ENCODE measurements at regions not wholly inside any gene's neighbourhood (a gene's known extent, or its start where the extent isn't known, plus 50 kb on each side); places are given as distances from the start of the nearest gene placed in this dataset.

DNA sequence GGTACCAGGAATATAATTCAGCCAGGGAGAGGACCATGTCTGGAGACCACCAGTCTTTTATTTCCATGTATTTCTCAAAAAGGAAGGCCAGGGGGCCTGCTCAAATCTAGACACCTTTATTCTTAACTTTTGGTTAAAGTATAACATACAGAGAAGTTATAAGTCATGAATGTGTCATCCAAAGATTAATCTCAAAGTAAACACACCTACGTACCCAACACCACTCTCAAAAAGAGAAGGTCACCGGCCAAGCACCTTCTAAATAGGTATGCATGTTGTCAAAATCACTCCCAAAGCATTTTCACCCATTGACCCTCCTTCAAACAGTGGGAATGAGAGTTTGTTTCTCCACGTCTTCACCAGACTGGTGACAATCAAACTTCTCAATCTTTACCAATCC is 60.0 kb upstream of the FZD10 start:
- DNase-seq (ENCODE audit: low read depth in 2 of 2) = no peak

DNA sequence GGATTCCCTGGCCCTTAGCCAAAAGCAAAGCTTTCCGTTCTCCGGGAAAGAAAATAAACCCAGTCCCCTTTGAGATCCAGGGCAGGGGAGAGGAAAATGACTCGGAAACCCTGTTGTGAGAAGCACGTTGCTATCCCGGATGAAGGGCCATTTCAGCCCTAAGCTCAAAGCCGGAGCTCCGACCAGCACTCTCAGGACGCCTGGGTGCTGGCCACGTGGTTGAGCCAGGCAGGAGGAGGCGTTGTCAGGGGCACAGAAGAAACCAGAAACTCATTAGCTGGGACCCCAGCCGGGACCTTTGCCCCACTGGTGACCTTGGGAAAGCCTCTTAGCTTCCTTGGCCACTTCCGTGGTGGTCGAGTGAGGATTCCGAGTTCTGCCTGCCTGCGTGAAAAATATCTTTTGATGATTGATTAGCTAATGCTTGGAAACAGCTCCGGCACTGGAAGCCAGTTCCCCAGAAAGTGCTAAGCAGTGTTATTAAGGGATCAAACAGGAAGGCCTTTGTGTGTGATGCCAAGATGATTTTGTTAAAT is 57.6 kb upstream of the FZD10 start:
- no peak for DNase-seq (ENCODE audit: low read depth in 2 of 2)

DNA sequence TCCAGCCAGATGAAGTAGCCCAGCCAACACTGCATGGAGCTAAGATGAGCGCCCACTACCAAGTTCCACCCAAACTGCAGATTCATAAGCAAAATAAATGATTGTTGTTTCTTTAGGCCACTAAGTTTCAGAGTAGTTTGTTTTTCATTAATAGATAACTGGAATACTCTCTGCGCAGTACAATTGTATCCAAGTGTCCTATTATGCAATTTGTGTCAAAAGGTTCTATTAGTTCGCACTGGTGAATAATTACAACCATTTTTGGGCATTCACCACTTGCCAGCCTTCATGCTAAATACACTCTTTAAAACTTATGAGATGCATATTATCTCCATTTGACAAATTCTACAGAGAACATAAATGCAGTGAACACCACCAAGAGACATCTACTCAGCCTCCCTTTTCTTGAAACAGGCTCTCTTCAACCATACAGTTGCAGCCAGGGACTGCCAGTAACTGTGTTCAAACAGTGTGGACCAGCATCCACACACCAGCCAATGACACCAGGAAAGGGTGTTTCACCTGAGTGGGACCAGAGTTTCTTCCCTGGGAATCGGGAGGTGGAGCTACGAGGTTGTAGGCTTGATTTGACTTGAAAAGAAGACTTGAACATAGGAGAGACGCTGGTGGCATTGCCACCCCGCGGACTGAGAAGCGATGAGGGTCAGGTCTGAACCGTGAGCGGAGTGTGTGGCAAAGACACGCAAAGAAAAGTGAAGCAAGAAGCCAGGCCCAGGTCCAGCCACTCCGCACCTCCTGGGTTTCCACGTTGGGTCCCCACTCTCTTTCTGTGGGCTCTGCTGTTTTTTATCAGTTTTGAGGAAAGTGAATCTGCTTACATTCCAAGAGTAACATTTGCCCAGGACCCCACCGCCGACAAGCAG is 53.0 kb upstream of the FZD10 start:
- no peak for DNase-seq (ENCODE audit: low read depth in 2 of 2)

DNA sequence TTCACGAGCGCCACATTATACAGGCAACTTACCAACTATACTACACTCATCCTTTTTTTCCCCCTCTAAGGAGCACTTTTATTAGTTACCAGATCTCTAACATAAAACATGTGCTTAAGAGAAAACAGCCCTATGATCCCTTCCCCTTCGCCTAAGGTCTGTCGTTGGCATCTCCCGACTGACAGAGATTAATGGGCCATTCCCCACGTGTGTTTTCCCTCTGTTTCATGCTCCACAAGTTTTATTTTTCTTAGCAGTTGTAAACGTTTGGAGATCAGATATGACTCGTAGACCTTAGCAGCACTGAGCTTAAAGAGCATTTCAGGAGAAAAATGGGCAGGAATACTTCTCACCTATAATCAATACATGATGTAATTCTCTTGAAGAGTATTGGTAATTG is 51.4 kb upstream of the FZD10 start:
- no peak for DNase-seq (ENCODE audit: low read depth in 2 of 2)

DNA sequence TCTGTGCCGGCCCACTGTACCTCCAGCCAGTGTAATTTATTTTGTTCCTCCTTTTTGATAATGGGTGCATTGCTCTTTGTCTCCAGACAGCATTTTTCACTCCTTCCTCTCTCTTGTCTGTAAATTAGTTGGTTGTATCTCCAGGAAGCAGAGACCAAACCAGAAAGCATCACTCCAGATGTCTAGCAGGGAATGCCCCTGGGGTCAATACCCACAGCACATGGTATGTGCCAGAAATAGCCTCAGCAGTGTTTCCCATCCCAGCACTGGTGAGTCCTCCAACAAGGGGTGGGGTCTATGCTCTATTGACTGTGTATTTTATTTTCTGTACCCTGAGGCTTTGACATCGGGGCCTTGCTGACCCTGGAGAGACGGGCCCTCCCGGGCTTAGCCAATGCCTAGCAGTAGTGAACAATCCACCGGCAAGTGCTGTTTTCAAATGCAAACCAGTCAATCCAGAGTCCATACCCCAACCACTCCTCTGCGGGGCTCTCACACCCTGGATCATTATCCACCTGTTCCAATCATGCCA is 50.2 kb upstream of the FZD10 start:
- no peak for DNase-seq (ENCODE audit: low read depth in 2 of 2)
